Fibroblast of lung (primary cell): ENCODE measurements at regions not wholly inside any gene's neighbourhood (a gene's known extent, or its start where the extent isn't known, plus 50 kb on each side); places are given as distances from the start of the nearest gene placed in this dataset.
"Not testable (repeated sequence)": the region's sequence is repeated elsewhere in the genome, so short reads cannot be mapped to it uniquely, and the experiment has no call there.

ENCODE experiments used
- DNase-seq, 2 donors: peaks; one replicate each; pipeline versions ENCODE4 v3.0.0 to v3.0.0-alpha.2; 2010; ENCODE audit warnings: low read depth in 2 of 2
- H2AFZ ChIP-seq: 2 replicates; pipeline ENCODE4 v1.5.1; 2012; ENCODE audit warnings: low read length, control low read depth, inconsistent platforms
- H3K27ac ChIP-seq: 2 replicates; pipeline ENCODE4 v1.5.1; 2011; ENCODE audit warnings: low read length, control low read depth; ENCODE audit not compliant: insufficient read depth
- H3K27me3 ChIP-seq: 2 replicates; pipeline ENCODE4 v1.5.1; 2011; ENCODE audit warnings: mild to moderate bottlenecking, low read length; ENCODE audit not compliant: control insufficient read depth, insufficient read depth
- H3K36me3 ChIP-seq: 2 replicates; pipeline ENCODE4 v1.5.1; 2011; ENCODE audit warnings: low read length; ENCODE audit not compliant: control insufficient read depth, insufficient read depth
- H3K4me1 ChIP-seq: 2 replicates; pipeline ENCODE4 v1.5.1; 2011; ENCODE audit warnings: low read length; ENCODE audit not compliant: control insufficient read depth, insufficient read depth; ENCODE audit errors: extremely low read depth
- H3K4me2 ChIP-seq: 2 replicates; pipeline ENCODE4 v1.5.1; 2011; ENCODE audit warnings: low read length, control low read depth; ENCODE audit not compliant: insufficient read depth; ENCODE audit errors: extremely low read depth
- H3K4me3 ChIP-seq, 4 experiments: fragments of 200-600 bp in 1 of 4; sonication (generic) in 1 of 4; replicated peaks in 1 of 4; 2 replicates each; pipeline ENCODE4 v1.5.1; 2011 to 2016; ENCODE audit warnings: low read length in 4 of 4, low read depth in 3 of 4, mild to moderate bottlenecking in 3 of 4, control low read depth in 2 of 4, inconsistent platforms in 1 of 4, mixed read lengths in 1 of 4; ENCODE audit not compliant: insufficient read depth in 1 of 4; ENCODE audit errors: control extremely low read depth in 1 of 4
- H3K79me2 ChIP-seq: 2 replicates; pipeline ENCODE4 v1.5.1; 2012; ENCODE audit warnings: mild to moderate bottlenecking, low read length, inconsistent platforms; ENCODE audit not compliant: control insufficient read depth, insufficient read depth
- H3K9ac ChIP-seq: 2 replicates; pipeline ENCODE4 v1.5.1; 2011; ENCODE audit warnings: mild to moderate bottlenecking, low read length, control low read depth; ENCODE audit not compliant: insufficient read depth
- H3K9me3 ChIP-seq: 2 replicates; pipeline ENCODE4 v1.5.1; 2012; ENCODE audit warnings: low read depth, low read length; ENCODE audit not compliant: control insufficient read depth, insufficient read depth
- H4K20me1 ChIP-seq: 2 replicates; pipeline ENCODE4 v1.5.1; 2011; ENCODE audit warnings: low read length; ENCODE audit not compliant: control insufficient read depth, insufficient read depth; ENCODE audit errors: extremely low read depth
- EZH2 ChIP-seq: IDR thresholded peaks from 2 replicates; pipeline ENCODE4 v1.5.1; 2012; ENCODE audit warnings: low read length, control low read depth, mild to moderate bottlenecking; ENCODE audit errors: missing control alignments
- TF ChIP-seq, protein P1 (sequence below), 2 donors: IDR thresholded peaks in 1 of 2; conservative IDR thresholded peaks in 1 of 2; 1 replicate in 1 of 2; 2 replicates in 1 of 2; pipeline ENCODE4 v1.5.1; 2011 to 2012; ENCODE audit warnings: low read length in 2 of 2, control low read depth in 1 of 2, inconsistent platforms in 1 of 2, low read depth in 1 of 2, mild to moderate bottlenecking in 1 of 2

DNA sequence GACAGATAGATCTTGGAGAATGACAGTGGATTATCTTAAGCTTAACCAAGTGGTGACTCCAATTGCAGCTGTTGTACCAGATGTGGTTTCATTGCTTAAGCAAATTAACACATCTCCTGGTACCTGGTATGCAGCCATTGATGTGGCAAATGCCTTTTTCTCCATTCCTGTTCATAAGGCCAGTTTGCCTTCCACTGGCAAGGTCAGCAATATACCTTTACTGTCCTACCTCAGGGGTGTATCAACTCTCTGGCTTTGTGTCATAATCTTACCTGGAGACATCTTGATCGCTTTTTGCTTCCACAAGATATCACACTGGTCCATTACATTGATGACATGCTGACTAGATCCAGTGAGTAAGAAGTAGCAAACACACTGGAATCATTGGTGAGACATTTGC lies 86.3 kb upstream of the RANBP6 start:
- H2AFZ ChIP-seq, H3K4me3 ChIP-seq, H3K4me1 ChIP-seq, H3K4me2 ChIP-seq, H3K9me3 ChIP-seq, H3K27me3 ChIP-seq, DNase-seq, H3K27ac ChIP-seq, H3K79me2 ChIP-seq, H3K36me3 ChIP-seq, H3K9ac ChIP-seq, H4K20me1 ChIP-seq: not testable (repeated sequence)

DNA sequence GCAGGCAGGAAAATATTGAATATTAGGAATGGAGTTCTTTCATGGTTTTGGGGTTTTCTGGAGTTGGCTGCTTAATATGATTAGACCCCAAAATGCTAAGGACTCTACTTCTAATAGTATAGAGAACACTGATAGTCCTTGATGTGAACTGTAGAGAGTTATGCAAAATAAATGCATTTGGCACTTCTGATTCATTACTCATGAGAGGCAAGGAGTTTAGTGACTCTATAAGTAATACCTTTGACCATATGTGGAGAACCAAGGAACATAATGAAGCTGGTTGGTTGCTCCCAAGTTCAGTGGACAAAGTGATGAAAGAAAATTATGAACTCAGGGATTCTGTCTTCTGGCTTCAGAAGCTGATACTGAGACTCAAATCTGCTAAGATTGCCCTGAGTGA lies 83.9 kb upstream of the RANBP6 start:
- not testable (repeated sequence) for H3K9me3 ChIP-seq, H4K20me1 ChIP-seq, H3K4me3 ChIP-seq, H3K36me3 ChIP-seq, H3K4me1 ChIP-seq, H3K79me2 ChIP-seq, H3K4me2 ChIP-seq, H2AFZ ChIP-seq, DNase-seq, H3K27me3 ChIP-seq, H3K27ac ChIP-seq, H3K9ac ChIP-seq

GRCh38 chr9:6098431-6098830 lies 83.0 kb upstream of the RANBP6 start:
- Histone ChIP-seq H3K27ac (no peak overlapping the region), H3K4me1 (no peaks in the 10 kb centered on the region), H3K27me3 (no peaks in the 10 kb centered on the region), H3K36me3 (no peaks in the 10 kb centered on the region), H3K4me2 (no peak overlapping the region), H3K9me3 (no peaks in the 10 kb centered on the region), H3K4me3 (no peak overlapping the region), H3K9ac (no peak overlapping the region), H2AFZ (no peak overlapping the region), H4K20me1 (no peaks in the 10 kb centered on the region), H3K79me2 (no peaks in the 10 kb centered on the region)
- no peak for TF ChIP-seq EZH2
- TF ChIP-seq, protein P1, sequence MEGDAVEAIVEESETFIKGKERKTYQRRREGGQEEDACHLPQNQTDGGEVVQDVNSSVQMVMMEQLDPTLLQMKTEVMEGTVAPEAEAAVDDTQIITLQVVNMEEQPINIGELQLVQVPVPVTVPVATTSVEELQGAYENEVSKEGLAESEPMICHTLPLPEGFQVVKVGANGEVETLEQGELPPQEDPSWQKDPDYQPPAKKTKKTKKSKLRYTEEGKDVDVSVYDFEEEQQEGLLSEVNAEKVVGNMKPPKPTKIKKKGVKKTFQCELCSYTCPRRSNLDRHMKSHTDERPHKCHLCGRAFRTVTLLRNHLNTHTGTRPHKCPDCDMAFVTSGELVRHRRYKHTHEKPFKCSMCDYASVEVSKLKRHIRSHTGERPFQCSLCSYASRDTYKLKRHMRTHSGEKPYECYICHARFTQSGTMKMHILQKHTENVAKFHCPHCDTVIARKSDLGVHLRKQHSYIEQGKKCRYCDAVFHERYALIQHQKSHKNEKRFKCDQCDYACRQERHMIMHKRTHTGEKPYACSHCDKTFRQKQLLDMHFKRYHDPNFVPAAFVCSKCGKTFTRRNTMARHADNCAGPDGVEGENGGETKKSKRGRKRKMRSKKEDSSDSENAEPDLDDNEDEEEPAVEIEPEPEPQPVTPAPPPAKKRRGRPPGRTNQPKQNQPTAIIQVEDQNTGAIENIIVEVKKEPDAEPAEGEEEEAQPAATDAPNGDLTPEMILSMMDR (conservative IDR thresholded peaks at IDR 0.05 in 1 of 2, IDR thresholded peaks at IDR 0.05 in 1 of 2; ENCODE audit: low read depth in 1 of 2, low read length in 2 of 2), result no peak
- peak; percentile 22 to 27 for DNase-seq

- no peak overlapping the region for H3K9ac ChIP-seq
- no peak overlapping the region for H3K4me3 ChIP-seq
- no peak overlapping the region for H3K4me2 ChIP-seq
- no peaks in the 10 kb centered on the region for H3K27me3 ChIP-seq
- TF ChIP-seq, protein P1 (conservative IDR thresholded peaks at IDR 0.05 in 1 of 2, IDR thresholded peaks at IDR 0.05 in 1 of 2; ENCODE audit: low read depth in 1 of 2, low read length in 2 of 2), result no peak
- TF ChIP-seq EZH2, result no peak
- H3K79me2 ChIP-seq, result no peaks in the 10 kb centered on the region
- H4K20me1 ChIP-seq, result no peaks in the 10 kb centered on the region
- no peak overlapping the region for H3K27ac ChIP-seq
- H2AFZ ChIP-seq, result no peak overlapping the region
- DNase-seq, result peak; percentile 58 to 83
- H3K9me3 ChIP-seq, result no peaks in the 10 kb centered on the region
- H3K4me1 ChIP-seq, result no peaks in the 10 kb centered on the region
- H3K36me3 ChIP-seq, result no peaks in the 10 kb centered on the region
Measured at GRCh38 chr9:6096821-6097220, 81.4 kb upstream of the RANBP6 start.
